IMR-90 (cell line): ENCODE measurements at regions not wholly inside any gene's neighbourhood (a gene's known extent, or its start where the extent isn't known, plus 50 kb on each side); places are given as distances from the start of the nearest gene placed in this dataset.

Source experiments
- ATAC-seq: fragments of 200-7000 bp; cut with Tn5 transposase; 2 replicates; pipeline ENCODE4 v1.9.1; 2020; ENCODE audit warnings: low read depth, mild to moderate bottlenecking, moderate library complexity
- BruUV-seq: library from RNA; stranded (reverse); fragments of 400-500 nt; replicated peaks from 2 replicates; lab custom pipeline; 2021; lab: Mats Ljungman, UMichigan
- CTCF ChIA-PET: fragments of 300-600 bp; formaldehyde crosslinking; extraction: SDS; loops from one replicate; lab custom pipeline; 2021; ENCODE audit warnings: antibody characterized with exemption; lab: Yijun Ruan, JAX
- POLR2A ChIA-PET: fragments of 300-600 bp; sonication (Branson Sonifier 250); formaldehyde crosslinking; loops from one replicate; lab custom pipeline; 2022; ENCODE audit warnings: antibody characterized with exemption; ENCODE audit not compliant: unreplicated experiment; lab: Charles Lee
- DNase-seq: peaks from one replicate; pipeline ENCODE4 v3.0.0; 2013
- H2AFZ ChIP-seq: replicated peaks from 2 replicates; pipeline ENCODE3; 2013; ENCODE audit warnings: low read length, mild to moderate bottlenecking; ENCODE audit not compliant: poor library complexity
- H2AK5ac ChIP-seq: 2 replicates; pipeline ENCODE4 v1.6.1; 2013; ENCODE audit warnings: low read depth, low read length, inconsistent platforms
- H2AK9ac ChIP-seq: replicated peaks from 2 replicates; pipeline ENCODE3; 2013; ENCODE audit warnings: mild to moderate bottlenecking, low read depth, low read length, moderate library complexity; ENCODE audit not compliant: poor library complexity
- H2BK120ac ChIP-seq: 2 replicates; pipeline ENCODE4 v1.6.1; 2013; ENCODE audit warnings: low read depth, low read length, inconsistent platforms
- H2BK15ac ChIP-seq: 3 replicates; pipeline ENCODE4 v1.6.1; 2013; ENCODE audit warnings: low read depth, low read length, inconsistent platforms
- H2BK20ac ChIP-seq: 2 replicates; pipeline ENCODE4 v1.6.1; 2013; ENCODE audit warnings: low read depth, mild to moderate bottlenecking, inconsistent platforms, low read length, moderate library complexity
- H2BK5ac ChIP-seq: 2 replicates; pipeline ENCODE4 v1.6.1; 2013; ENCODE audit warnings: mild to moderate bottlenecking, low read depth, low read length, inconsistent platforms; ENCODE audit not compliant: poor library complexity, severe bottlenecking
- H3K14ac ChIP-seq: replicated peaks from 2 replicates; pipeline ENCODE4 v1.6.1; 2013; ENCODE audit warnings: low read depth, low read length, inconsistent platforms
- H3K18ac ChIP-seq: 2 replicates; pipeline ENCODE4 v1.6.1; 2013; ENCODE audit warnings: low read depth, low read length, control low read depth
- H3K23ac ChIP-seq: 2 replicates; pipeline ENCODE4 v1.6.1; 2013; ENCODE audit warnings: low read depth, low read length, inconsistent platforms
- H3K27ac ChIP-seq: 2 replicates; pipeline ENCODE4 v1.5.1; 2013; ENCODE audit warnings: mild to moderate bottlenecking, control low read depth, low read length; ENCODE audit not compliant: insufficient read depth
- H3K27me3 ChIP-seq: 2 replicates; pipeline ENCODE4 v1.6.1; 2013; ENCODE audit warnings: low read length; ENCODE audit not compliant: control insufficient read depth, insufficient read depth
- H3K36me3 ChIP-seq: 2 replicates; pipeline ENCODE4 v1.6.1; 2013; ENCODE audit warnings: low read length, mixed read lengths; ENCODE audit not compliant: control insufficient read depth, insufficient read depth
- H3K4ac ChIP-seq: 2 replicates; pipeline ENCODE4 v1.6.1; 2013; ENCODE audit warnings: low read depth, low read length, inconsistent platforms
- H3K4me1 ChIP-seq: 2 replicates; pipeline ENCODE4 v1.6.1; 2013; ENCODE audit warnings: low read length, mixed read lengths; ENCODE audit not compliant: control insufficient read depth, insufficient read depth
- H3K4me2 ChIP-seq: 2 replicates; pipeline ENCODE4 v1.6.1; 2013; ENCODE audit warnings: low read depth, mild to moderate bottlenecking, control low read depth, low read length, moderate library complexity
- H3K4me3 ChIP-seq: 2 replicates; pipeline ENCODE4 v1.5.1; 2013; ENCODE audit warnings: low read depth, mild to moderate bottlenecking, control low read depth, low read length, moderate library complexity; ENCODE audit not compliant: insufficient read depth
- H3K56ac ChIP-seq: 2 replicates; pipeline ENCODE4 v1.6.1; 2013; ENCODE audit warnings: low read length, inconsistent platforms; ENCODE audit not compliant: insufficient read depth; ENCODE audit errors: extremely low read depth
- H3K79me1 ChIP-seq, 2 experiments: 2 replicates each; pipeline ENCODE4 v1.6.1; 2013; ENCODE audit warnings: low read length in 2 of 2, inconsistent platforms in 1 of 2, low read depth in 1 of 2
- H3K9ac ChIP-seq: 2 replicates; pipeline ENCODE4 v1.6.1; 2013; ENCODE audit warnings: low read depth, low read length, control low read depth
- H3K9me1 ChIP-seq: 2 replicates; pipeline ENCODE4 v1.6.1; 2013; ENCODE audit warnings: low read length, inconsistent platforms; ENCODE audit not compliant: insufficient read depth
- H3K9me3 ChIP-seq: 2 replicates; pipeline ENCODE4 v1.6.1; 2013; ENCODE audit warnings: low read length; ENCODE audit not compliant: control insufficient read depth, insufficient read depth
- H4K20me1 ChIP-seq: 2 replicates; pipeline ENCODE4 v1.6.1; 2013; ENCODE audit warnings: low read length, inconsistent platforms; ENCODE audit not compliant: insufficient read depth
- H4K5ac ChIP-seq: 2 replicates; pipeline ENCODE4 v1.6.1; 2013; ENCODE audit warnings: mild to moderate bottlenecking, low read depth, low read length, control low read depth
- H4K8ac ChIP-seq, 2 experiments: 2 replicates each; pipeline ENCODE4 v1.6.1; 2013; ENCODE audit warnings: low read depth in 2 of 2, low read length in 2 of 2, control low read depth in 1 of 2, inconsistent platforms in 1 of 2
- H4K91ac ChIP-seq: 2 replicates; pipeline ENCODE4 v1.6.1; 2013; ENCODE audit warnings: low read depth, low read length, inconsistent platforms; ENCODE audit not compliant: insufficient read depth
- CEBPB ChIP-seq: IDR thresholded peaks from 2 replicates; pipeline ENCODE4 v1.6.1; 2012; ENCODE audit warnings: low read depth, low read length, improper control_type of control experiment
- CHD1 ChIP-seq: IDR thresholded peaks from 2 replicates; pipeline ENCODE4 v1.6.1; 2012; ENCODE audit warnings: low read depth, low read length, improper control_type of control experiment
- RCOR1 ChIP-seq: IDR thresholded peaks from 2 replicates; pipeline ENCODE4 v1.6.1; 2012; ENCODE audit warnings: mild to moderate bottlenecking, low read length, improper control_type of control experiment; ENCODE audit not compliant: insufficient replicate concordance
- RFX5 ChIP-seq: IDR thresholded peaks from 2 replicates; pipeline ENCODE4 v1.8.0; 2012; ENCODE audit warnings: low read depth, mild to moderate bottlenecking, low read length, moderate library complexity
- SMC3 ChIP-seq: fragments of 150-350 bp; IDR thresholded peaks from 2 replicates; pipeline ENCODE4 v1.6.1; 2016; ENCODE audit warnings: low read depth, mild to moderate bottlenecking, antibody characterized with exemption, low read length, moderate library complexity
- WGBS, 2 experiments: methylation state at CpG; one replicate each; pipeline versions ENCODE4 v1.1.5 to v1.1.7; 2013; ENCODE audit warnings: missing lambda C conversion rate in 2 of 2; ENCODE audit not compliant: insufficient read length in 1 of 2; ENCODE audit errors: extremely low coverage in 2 of 2; 5-methylcytosine and 5-hydroxymethylcytosine counted together
- dilution Hi-C: fragments of 300-500 bp; cut with HindIII; formaldehyde crosslinking; loops from one replicate; pipeline ENCODE4 v1.14.3; 2018; ENCODE audit warnings: low sequenced_read_pairs; ENCODE audit not compliant: unreplicated experiment
- in situ Hi-C: fragments of 300-500 bp; cut with MboI; formaldehyde crosslinking; loops from 3 replicates; pipeline ENCODE4 v1.14.3; 2019; ENCODE audit warnings: low sequenced_read_pairs, inconsistent platforms, mixed read lengths
- intact Hi-C: fragments of 100-400 bp; cut with micrococcal nuclease; formaldehyde crosslinking; loops from 2 replicates; pipeline ENCODE4 v1.10.0; 2022
- TF ChIP-seq, protein P1 (sequence below): conservative IDR thresholded peaks from 2 replicates; pipeline ENCODE4 v1.5.1; 2012; ENCODE audit warnings: mild to moderate bottlenecking, low read depth, low read length, improper control_type of control experiment
- TF ChIP-seq, protein P2 (sequence below): fragments of 150-350 bp; IDR thresholded peaks from 2 replicates; pipeline ENCODE4 v1.6.1; 2017; ENCODE audit warnings: mild to moderate bottlenecking, antibody characterized with exemption, low read length, low read depth

DNA sequence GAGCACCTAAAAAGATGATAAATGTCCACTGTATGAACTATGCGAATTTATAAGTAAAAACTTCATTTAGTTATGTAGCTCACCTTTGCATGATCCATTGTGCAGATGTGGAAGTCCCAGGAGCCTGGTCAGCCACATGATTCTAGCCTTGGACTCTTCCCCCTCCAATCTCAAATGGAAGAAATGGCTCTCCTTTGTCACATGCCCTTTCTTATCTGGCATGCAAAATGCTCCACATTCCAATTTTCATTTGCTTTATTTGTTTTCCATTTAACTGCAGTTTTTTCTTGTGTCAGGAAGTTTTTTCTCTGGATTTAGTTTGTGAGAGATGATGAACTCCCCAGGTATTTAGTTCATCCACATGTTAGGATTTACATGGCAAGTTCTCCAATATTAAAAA lies 73.8 kb downstream of the DYRK2 start:
- no peak overlapping the region for H2BK5ac ChIP-seq
- H3K4me3 ChIP-seq, result no peak overlapping the region
- no peak overlapping the region for H3K23ac ChIP-seq
- H3K36me3 ChIP-seq, result no peaks in the 10 kb centered on the region
- no peaks in the 10 kb centered on the region for H3K9me3 ChIP-seq
- H3K4me1 ChIP-seq, result peaks cover 6% of the 10 kb centered on the region
- H3K14ac ChIP-seq, result no peak overlapping the region
- no peak overlapping the region for H3K4me2 ChIP-seq
- peaks cover 7% of the 10 kb centered on the region for H3K9me1 ChIP-seq
- no peak overlapping the region for H2BK120ac ChIP-seq
- H2AFZ ChIP-seq, result no peak overlapping the region
- H3K27me3 ChIP-seq, result no peaks in the 10 kb centered on the region
- no peak overlapping the region; the same call in 1 of the 2 replicates for H2AK5ac ChIP-seq
- TF ChIP-seq RCOR1 (no peak), CHD1 (no peak), SMC3 (no peak), CEBPB (no peak), RFX5 (no peak)
- TF ChIP-seq, protein P1, sequence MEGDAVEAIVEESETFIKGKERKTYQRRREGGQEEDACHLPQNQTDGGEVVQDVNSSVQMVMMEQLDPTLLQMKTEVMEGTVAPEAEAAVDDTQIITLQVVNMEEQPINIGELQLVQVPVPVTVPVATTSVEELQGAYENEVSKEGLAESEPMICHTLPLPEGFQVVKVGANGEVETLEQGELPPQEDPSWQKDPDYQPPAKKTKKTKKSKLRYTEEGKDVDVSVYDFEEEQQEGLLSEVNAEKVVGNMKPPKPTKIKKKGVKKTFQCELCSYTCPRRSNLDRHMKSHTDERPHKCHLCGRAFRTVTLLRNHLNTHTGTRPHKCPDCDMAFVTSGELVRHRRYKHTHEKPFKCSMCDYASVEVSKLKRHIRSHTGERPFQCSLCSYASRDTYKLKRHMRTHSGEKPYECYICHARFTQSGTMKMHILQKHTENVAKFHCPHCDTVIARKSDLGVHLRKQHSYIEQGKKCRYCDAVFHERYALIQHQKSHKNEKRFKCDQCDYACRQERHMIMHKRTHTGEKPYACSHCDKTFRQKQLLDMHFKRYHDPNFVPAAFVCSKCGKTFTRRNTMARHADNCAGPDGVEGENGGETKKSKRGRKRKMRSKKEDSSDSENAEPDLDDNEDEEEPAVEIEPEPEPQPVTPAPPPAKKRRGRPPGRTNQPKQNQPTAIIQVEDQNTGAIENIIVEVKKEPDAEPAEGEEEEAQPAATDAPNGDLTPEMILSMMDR, result no peak
- TF ChIP-seq, protein P2, sequence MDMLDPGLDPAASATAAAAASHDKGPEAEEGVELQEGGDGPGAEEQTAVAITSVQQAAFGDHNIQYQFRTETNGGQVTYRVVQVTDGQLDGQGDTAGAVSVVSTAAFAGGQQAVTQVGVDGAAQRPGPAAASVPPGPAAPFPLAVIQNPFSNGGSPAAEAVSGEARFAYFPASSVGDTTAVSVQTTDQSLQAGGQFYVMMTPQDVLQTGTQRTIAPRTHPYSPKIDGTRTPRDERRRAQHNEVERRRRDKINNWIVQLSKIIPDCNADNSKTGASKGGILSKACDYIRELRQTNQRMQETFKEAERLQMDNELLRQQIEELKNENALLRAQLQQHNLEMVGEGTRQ, result no peak
- no peak overlapping the region for H3K9ac ChIP-seq
- in situ Hi-C loops, result no loop called here
- DNase-seq (no peak), ATAC-seq (no peak)
- H2AK9ac ChIP-seq, result no peak overlapping the region
- no peaks in the 10 kb centered on the region for H4K20me1 ChIP-seq
- no peak overlapping the region for H3K27ac ChIP-seq
- POLR2A ChIA-PET, result no interaction called here
- no peaks in the 10 kb centered on the region for H3K79me1 ChIP-seq
- dilution Hi-C loops, result no loop called here
- H4K91ac ChIP-seq, result no peak overlapping the region
- WGBS, 2 experiments, result no CpG with 5 or more reads among the region's 1 CpG
- no peak overlapping the region for H4K5ac ChIP-seq
- H3K56ac ChIP-seq, result no peak overlapping the region
- H2BK15ac ChIP-seq, result no peak overlapping the region
- BruUV-seq, result no TSS peak
- no peak overlapping the region; the same call in 1 of the 2 replicates for H2BK20ac ChIP-seq
- no peak overlapping the region for H3K4ac ChIP-seq
- intact Hi-C loops, result no loop called here
- no peak overlapping the region for H4K8ac ChIP-seq
- H3K18ac ChIP-seq, result no peak overlapping the region
- CTCF ChIA-PET, result no interaction called here
